Nephron progenitor cell (in vitro differentiated cells): ENCODE measurements at regions not wholly inside any gene's neighbourhood (a gene's known extent, or its start where the extent isn't known, plus 50 kb on each side); places are given as distances from the start of the nearest gene placed in this dataset.
"Not testable (repeated sequence)": the region's sequence is repeated elsewhere in the genome, so short reads cannot be mapped to it uniquely, and the experiment has no call there.

Experiments used
- DNase-seq: peaks from one replicate; pipeline ENCODE4 v3.0.0; 2021
- H3K27ac Mint-ChIP-seq: 2 replicates; pipeline ENCODE4 v1.8.0; 2021; ENCODE audit warnings: mild to moderate bottlenecking, moderate library complexity, mixed read lengths
- H3K27me3 Mint-ChIP-seq: 2 replicates; pipeline ENCODE4 v1.8.0; 2021; ENCODE audit warnings: mild to moderate bottlenecking, low read depth, mixed read lengths; ENCODE audit not compliant: poor library complexity
- H3K36me3 Mint-ChIP-seq: 2 replicates; pipeline ENCODE4 v1.8.0; 2021; ENCODE audit warnings: low read depth, mixed read lengths
- H3K4me1 Mint-ChIP-seq: 2 replicates; pipeline ENCODE4 v1.8.0; 2021; ENCODE audit warnings: mixed read lengths
- H3K4me3 Mint-ChIP-seq: 2 replicates; pipeline ENCODE4 v1.8.0; 2021; ENCODE audit warnings: mild to moderate bottlenecking, moderate library complexity, mixed read lengths
- H3K9me3 Mint-ChIP-seq: 2 replicates; pipeline ENCODE4 v1.8.0; 2021; ENCODE audit warnings: mild to moderate bottlenecking, moderate library complexity, mixed read lengths
- TF ChIP-seq, protein P1 (sequence below): fragments of 200-600 bp; sonication (generic); IDR thresholded peaks from 2 replicates; pipeline ENCODE4 v1.5.0; 2021; ENCODE audit warnings: antibody characterized with exemption

- TF ChIP-seq, protein P1, sequence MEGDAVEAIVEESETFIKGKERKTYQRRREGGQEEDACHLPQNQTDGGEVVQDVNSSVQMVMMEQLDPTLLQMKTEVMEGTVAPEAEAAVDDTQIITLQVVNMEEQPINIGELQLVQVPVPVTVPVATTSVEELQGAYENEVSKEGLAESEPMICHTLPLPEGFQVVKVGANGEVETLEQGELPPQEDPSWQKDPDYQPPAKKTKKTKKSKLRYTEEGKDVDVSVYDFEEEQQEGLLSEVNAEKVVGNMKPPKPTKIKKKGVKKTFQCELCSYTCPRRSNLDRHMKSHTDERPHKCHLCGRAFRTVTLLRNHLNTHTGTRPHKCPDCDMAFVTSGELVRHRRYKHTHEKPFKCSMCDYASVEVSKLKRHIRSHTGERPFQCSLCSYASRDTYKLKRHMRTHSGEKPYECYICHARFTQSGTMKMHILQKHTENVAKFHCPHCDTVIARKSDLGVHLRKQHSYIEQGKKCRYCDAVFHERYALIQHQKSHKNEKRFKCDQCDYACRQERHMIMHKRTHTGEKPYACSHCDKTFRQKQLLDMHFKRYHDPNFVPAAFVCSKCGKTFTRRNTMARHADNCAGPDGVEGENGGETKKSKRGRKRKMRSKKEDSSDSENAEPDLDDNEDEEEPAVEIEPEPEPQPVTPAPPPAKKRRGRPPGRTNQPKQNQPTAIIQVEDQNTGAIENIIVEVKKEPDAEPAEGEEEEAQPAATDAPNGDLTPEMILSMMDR: no peak
- H3K4me3 Mint-ChIP-seq: no peak overlapping the region
- H3K4me1 Mint-ChIP-seq: peaks cover 17% of the 10 kb centered on the region
- H3K27ac Mint-ChIP-seq: no peak overlapping the region
- no peaks in the 10 kb centered on the region for H3K36me3 Mint-ChIP-seq
- H3K27me3 Mint-ChIP-seq: peaks cover 2% of the 10 kb centered on the region
- DNase-seq: no peak
- H3K9me3 Mint-ChIP-seq: no peaks in the 10 kb centered on the region
These were observed 129.5 kb upstream of the RBPJ start for GRCh38 chr4:26191353-26191752.

- Mint-ChIP-seq H3K36me3 (no peaks in the 10 kb centered on the region), H3K27ac (peak overlapping the region; percentile 76)
These were observed 127.6 kb upstream of the RBPJ start for GRCh38 chr4:26192899-26193869.

DNA sequence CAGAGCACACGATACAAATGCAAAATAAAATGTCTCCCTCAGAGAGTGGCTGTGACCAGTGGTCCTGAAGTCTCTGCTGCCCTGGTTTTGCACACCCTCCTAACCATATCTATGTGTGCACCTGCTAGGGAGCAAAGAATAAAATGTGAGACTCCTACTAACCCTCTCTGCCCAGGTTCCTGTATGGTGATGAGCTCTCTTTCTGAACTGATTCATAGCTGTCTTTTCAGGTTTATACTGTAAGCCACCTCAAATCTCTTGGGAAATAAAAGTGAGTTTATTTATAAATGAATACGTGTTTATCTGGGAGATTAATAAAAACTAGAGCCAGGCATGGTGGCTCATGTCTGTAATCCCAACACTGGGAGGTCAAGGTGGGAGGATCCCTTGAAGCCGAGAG lies 126.0 kb upstream of the RBPJ start:
- TF ChIP-seq, protein P1: no peak
- Mint-ChIP-seq H3K36me3 (no peaks in the 10 kb centered on the region), H3K27ac (no peak overlapping the region), H3K4me1 (peaks cover 17% of the 10 kb centered on the region), H3K9me3 (no peaks in the 10 kb centered on the region), H3K4me3 (no peak overlapping the region), H3K27me3 (peaks cover 9% of the 10 kb centered on the region)
- DNase-seq: no peak

More at GRCh38 chr4:26192899-26193869, 127.6 kb upstream of the RBPJ start:
- no peak for DNase-seq
- Mint-ChIP-seq H3K27me3 (peaks cover 2% of the 10 kb centered on the region), H3K4me3 (no peak overlapping the region), H3K9me3 (no peaks in the 10 kb centered on the region), H3K4me1 (peaks cover 17% of the 10 kb centered on the region)
- TF ChIP-seq, protein P1: no peak

DNA sequence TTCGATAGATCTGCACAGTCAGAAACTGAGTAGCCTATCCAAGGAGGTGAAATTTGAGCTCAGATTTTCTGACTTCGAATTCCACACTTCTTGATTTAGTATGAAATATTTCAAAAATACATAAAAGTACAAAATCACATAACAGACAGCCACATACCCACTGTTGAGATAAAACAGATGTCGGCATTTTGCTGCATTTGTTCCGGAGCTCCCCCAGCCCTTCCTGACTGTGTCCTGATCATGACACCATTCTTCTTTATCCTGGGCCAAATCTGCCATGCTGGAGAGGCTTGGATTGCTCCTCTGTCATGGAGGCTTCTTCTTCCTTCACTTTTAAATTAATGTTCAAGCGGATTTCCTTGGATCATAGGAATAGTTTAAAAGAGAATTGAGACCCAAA lies 124.2 kb upstream of the RBPJ start:
- Mint-ChIP-seq H3K27ac (no peak overlapping the region), H3K36me3 (no peaks in the 10 kb centered on the region), H3K4me1 (peaks cover 17% of the 10 kb centered on the region), H3K27me3 (peaks cover 9% of the 10 kb centered on the region), H3K4me3 (no peak overlapping the region), H3K9me3 (no peaks in the 10 kb centered on the region)
- TF ChIP-seq, protein P1: no peak
- DNase-seq: no peak

DNA sequence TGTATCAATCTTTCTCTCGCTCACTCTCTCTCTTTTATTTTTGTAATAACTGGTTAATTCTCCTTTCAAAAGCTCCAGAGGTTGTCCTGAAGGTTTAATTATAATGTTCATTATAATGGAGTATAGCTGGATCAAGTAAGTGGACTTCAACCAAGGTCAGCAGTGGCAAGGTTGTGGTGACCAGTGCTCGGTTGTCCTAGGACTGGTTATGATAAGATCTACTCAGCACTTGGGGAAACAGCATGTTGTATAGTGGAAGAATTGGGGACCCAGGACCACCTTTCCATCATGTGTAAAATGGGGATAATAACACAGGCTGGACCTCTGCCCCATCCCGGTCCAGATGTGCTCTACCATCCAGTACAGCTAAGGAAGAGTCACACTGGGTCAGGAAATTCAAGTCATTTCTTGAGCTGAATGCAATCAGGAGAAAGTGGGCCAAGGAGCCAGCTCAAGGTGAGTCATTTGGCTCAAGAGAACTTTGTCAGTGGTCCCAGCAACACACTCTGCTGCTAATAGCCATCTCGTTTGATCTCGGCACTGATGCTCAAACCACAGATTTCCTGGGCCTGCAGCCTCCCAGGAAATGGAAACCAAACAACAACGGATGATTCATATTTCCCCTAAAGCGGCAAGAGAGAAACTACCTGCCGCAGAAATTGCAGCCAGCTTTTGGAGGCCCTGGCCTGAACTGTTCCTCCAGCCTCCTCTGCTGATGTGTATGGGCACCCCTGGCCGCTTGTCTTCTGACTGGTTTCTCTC lies 123.6 kb upstream of the RBPJ start:
- TF ChIP-seq, protein P1: no peak
- Mint-ChIP-seq H3K27ac (no peak overlapping the region), H3K4me1 (peaks cover 17% of the 10 kb centered on the region), H3K36me3 (no peaks in the 10 kb centered on the region), H3K27me3 (peaks cover 13% of the 10 kb centered on the region), H3K4me3 (no peak overlapping the region), H3K9me3 (no peaks in the 10 kb centered on the region)
- DNase-seq: no peak

DNA sequence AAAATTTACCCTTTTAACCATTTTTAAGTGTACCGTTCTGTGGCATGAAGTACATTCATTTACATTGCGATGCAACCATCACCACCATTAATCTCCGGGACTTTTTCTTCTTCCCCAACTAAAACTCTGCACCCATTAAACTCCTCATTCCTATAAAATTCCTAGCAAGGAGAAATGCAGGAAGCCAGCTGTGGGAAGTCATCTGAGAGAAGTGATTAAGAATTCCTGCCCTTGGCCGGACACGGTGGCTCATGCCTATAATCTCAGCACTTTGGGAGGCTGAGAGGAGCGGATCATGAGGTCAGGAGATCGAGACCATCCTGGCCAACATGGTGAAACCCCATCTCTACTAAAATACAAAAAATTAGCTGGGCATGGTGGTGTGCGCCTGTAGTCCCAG lies 121.9 kb upstream of the RBPJ start:
- not testable (repeated sequence) for H3K4me3 Mint-ChIP-seq, H3K27ac Mint-ChIP-seq, H3K9me3 Mint-ChIP-seq, H3K4me1 Mint-ChIP-seq, DNase-seq, H3K36me3 Mint-ChIP-seq
- peaks cover 15% of the 10 kb centered on the region for H3K27me3 Mint-ChIP-seq
